GM21723 (cell line): ENCODE measurements at regions not wholly inside any gene's neighbourhood (a gene's known extent, or its start where the extent isn't known, plus 50 kb on each side); places are given as distances from the start of the nearest gene placed in this dataset.

ENCODE experiments used
- ATAC-seq: cut with Tn5 transposase; IDR thresholded peaks from one replicate; pipeline ENCODE4 v1.9.1; 2021; ENCODE audit warnings: mild to moderate bottlenecking, moderate library complexity; ENCODE audit not compliant: unreplicated experiment

DNA sequence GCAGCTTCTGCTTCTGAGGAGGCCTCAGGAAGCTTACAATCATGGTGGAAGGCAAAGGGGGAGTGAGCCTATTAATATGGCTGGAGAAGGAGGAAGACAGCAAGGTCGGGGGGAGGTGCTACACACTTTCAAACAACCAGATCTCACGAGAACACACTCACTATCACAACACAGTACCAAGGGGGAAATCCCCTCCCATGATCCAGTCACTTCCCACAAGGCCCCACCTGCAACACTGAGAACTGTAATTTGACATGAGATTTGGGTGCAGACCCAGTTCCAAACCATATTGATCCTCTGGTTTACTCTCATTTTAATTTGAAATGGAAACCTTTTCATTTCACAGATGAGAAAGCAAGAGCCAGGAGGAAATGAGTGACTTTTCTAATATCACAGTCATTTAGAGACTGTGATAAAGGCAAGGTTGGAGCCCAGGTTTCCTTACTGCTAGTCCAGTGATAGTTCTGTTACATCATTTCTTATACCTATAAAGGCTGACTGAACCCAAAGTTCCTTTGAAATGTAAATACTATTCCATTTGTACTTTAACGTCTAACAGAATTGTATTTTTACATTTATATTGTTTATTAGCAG is 105.8 kb upstream of the GAP43 start:
- ATAC-seq: no peak

DNA sequence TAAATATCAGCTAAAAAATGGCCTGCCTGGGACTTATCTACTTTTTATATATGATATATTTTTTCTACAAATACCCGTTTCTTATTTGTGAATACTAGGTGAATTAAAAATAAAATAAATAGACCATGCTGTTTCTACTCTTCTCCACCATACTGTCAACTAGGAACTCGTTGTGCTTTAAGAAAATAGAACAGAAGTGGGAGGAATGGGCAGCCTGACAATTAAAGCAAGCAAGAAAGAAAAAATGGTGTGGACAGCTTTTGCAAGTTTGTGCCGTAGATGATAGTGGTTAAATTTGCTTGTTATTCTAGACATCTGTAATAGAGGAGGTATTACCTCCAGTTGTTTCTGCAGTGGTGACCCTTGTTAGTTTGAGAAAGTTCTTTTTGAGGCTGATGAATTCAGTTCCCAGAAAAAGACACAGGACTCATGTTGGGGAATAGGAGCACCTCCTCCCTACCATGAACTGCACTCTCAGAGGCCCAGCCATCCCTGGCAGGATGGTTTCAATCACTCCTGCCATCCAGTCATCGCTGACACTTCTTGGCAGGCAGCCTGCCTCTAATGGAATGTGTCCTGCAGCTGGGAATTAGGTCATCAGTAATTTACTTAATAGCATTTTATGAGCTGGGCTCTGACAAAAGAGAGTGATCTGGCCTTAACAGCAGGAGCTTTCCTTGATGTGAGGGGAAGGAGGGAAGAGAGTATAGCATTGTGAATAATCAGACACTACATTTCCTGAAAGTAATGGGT is 105.0 kb upstream of the GAP43 start:
- no peak for ATAC-seq

- ATAC-seq: no peak
These were observed 103.1 kb upstream of the GAP43 start for GRCh38 chr3:115520241-115520640.

- no peak for ATAC-seq
These were observed 102.6 kb upstream of the GAP43 start for GRCh38 chr3:115520651-115521245.

DNA sequence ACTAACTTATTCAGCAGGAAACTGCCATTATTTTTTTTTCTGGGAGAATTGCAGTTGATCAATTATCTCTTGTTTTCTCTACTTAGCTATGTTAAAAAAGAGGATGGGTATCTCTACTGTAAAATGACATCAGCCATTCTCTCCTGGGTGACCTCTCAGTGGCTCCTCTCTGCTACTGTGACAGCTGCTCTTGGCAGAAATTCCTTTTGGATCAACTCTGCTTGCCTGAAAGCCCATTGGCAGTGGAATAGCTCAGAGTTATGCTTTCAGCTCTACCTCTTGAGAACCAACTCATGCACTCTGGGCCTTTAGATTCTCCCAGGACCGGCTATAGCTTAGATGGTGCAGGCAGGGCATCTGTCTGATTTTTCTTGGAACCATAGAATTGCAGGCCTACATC is 99.9 kb upstream of the GAP43 start:
- no peak for ATAC-seq

DNA sequence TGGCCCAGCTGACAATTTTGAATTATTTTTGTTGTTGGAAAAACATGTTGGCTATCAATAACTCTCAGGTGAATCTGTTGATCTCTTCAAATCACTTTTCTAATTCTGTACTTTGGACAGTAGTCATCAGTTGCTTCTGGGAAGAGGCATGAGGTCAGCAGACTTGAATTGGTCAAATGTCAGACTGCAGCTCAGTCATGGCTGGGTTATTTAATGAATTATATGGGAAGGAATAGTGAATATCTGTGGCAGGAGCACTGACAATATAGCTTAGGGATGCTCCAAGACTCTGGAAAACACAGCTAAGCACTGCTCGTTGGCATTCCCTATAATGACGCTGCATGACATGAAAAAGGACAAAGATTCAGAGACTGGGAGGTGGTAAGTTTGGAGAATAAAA is 98.8 kb upstream of the GAP43 start:
- ATAC-seq: no peak

- no peak for ATAC-seq
These were observed 97.6 kb upstream of the GAP43 start for GRCh38 chr3:115525731-115526130.

DNA sequence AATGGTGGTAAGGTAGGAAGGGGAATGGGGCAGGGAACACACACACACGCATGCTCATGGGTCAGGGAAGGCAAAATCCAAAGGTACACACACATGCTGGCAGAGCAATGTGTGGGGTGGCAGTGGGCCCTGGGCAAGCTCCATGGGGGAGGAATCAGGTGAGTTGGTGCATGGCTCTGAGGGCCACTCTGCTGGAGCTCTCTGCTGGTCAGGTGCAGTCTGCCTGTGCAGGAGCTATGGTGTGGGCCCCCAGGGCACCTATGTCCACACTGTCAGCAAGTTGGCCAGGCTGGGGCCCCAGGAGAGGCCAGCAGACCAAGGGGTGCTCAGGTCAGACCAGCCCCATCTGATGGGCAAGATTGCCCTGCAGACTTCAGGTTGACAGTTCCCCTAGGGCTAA is 90.1 kb upstream of the GAP43 start:
- ATAC-seq: no peak

DNA sequence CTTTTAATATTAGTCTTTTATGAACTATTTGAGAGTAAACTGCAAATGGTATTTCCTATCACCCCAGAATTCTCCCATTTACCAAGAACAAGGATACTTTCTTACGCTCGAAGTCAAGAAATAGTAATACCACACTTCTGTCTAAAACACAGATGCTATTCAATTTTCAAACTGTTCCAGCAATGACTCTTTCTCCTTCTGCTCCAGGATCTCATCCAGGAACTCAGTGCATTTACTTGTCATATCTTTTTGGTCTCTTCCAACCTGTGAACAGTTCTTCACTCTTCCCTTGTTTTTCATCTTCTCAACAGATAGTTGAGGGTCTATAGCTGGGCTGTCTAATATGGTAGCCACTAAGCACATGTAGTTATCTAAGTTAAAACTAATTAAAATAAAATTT is 87.1 kb upstream of the GAP43 start:
- no peak for ATAC-seq

GRCh38 chr3:115537669-115538068 is 85.6 kb upstream of the GAP43 start:
- no peak for ATAC-seq

DNA sequence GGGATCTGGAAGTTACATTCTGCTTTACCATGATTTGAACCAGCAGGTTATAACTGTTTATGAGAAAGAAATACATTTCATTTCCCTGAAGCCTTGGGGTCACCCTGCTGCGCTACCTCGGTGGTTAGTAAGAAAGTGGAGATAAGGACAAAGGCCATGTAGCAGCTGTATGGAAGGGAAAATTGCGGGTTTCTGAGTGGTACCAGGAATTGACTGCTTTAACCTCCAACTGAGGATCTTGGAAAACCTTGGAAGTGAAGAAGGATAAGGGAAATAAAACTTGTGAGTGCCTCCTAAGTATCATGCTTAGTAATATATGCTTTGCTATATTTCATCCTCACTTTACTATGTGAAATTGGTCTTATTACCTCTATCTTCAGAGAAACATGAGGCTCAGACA is 76.1 kb upstream of the GAP43 start:
- ATAC-seq: no peak

DNA sequence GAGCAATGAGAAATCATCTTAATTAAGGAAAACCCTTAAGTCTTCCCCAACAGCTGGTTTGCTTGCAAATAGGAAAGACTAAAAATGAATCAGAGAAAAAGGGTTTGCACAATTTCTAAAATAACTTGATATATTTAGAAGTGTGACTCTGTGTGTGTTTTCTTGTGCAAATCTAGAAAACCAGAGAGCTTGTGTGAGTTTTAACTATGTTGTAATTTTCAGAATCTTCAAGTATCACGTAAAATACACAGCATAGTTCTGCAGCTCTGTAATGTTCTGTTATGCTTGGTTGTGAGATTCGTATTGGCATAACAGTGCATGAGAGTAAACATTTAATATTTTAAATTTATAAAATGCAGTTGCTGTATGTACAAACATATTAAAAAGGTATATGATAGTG is 74.7 kb upstream of the GAP43 start:
- no peak for ATAC-seq

- no peak for ATAC-seq
These were observed 74.2 kb upstream of the GAP43 start for GRCh38 chr3:115549071-115549470.

DNA sequence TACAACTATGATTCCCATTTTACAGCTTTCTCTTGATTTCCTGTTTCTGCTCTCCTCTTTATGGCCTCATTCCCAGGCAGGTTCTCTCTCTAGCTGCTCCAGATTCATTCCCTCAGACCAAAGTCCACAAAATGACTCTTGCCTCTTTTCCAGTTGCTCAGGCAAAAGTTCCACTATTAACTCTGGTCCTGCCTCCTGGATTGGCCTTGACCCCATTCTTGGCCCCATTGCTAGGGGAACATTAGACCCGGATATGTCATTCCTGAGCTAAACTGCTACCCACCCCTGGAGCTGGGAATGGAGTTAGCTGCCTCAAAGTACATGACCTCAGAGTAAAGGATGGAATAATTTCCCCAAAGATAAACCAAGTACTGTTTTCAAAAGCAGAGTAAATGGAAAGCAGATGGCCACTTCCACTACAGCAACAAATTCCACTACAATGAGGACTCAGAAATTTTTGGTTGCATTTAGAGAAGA is 73.0 kb upstream of the GAP43 start:
- ATAC-seq: no peak

DNA sequence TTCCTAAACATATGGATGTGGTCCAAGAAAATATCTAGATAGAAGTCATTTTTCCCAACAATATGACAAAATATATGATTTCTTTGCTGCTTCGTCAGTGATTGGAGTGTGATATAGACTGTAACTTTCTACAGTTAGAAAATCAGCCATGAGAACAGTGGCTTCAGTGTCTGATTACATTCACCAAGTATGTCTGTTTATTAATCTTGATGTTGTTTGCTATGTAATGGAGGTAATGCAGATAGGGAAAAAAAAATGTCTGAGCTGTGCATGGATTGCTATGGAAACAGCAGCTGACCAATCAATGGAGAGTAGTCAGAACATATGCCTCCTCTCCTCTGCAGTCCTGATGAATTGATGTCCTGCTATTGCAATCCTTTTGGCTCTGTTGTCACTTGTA is 72.3 kb upstream of the GAP43 start:
- ATAC-seq: no peak

- ATAC-seq: no peak
These were observed 71.3 kb upstream of the GAP43 start for GRCh38 chr3:115552007-115552406.

DNA sequence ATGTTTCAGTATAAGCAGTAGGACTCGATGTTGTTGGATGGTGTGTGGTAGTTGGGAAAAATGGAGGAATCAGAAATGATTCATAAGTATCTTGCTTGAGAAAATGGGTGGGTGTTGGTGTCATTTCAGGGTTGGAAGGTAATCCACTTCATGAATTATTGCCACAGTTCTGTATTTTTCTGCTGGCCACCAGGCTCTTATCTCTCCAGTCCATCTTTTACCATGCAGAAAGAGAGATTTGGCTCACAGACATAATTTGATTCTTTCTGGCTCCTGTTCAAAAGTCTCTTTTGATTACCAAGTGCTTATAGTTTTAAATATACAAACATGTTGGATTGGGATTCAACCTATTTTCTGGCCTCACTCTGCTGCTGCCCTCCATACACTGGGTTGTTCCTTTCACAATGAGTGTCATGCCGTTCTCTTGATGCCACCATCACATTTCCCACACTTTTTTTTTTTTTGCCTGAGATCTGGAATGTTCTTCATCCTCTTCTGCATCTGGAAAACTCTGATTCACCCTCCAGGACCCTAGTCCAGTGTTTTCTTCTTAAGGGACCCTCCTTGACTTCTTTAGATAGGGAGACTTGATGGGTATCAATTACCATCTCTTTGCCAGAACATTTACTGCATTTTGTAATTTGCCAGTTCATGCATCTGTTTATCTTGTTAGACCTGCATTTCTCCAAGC is 69.4 kb upstream of the GAP43 start:
- ATAC-seq: no peak

DNA sequence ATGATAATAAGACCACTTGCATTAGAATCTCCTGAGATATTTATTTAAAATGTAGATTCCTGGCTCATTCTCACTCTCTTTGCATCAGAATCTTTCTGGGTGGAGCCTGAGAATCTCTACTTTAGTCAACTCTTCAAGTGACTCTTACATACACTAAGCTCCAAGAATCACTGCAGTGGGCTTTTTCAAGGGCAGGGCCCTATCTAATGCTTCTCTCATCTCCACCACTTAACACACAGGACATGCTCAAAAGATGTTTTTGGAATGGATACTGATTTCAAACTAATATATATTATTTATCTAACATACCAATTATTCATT is 68.9 kb upstream of the GAP43 start:
- no peak for ATAC-seq

- no peak for ATAC-seq
These were observed 60.6 kb upstream of the GAP43 start for GRCh38 chr3:115562636-115563267.

DNA sequence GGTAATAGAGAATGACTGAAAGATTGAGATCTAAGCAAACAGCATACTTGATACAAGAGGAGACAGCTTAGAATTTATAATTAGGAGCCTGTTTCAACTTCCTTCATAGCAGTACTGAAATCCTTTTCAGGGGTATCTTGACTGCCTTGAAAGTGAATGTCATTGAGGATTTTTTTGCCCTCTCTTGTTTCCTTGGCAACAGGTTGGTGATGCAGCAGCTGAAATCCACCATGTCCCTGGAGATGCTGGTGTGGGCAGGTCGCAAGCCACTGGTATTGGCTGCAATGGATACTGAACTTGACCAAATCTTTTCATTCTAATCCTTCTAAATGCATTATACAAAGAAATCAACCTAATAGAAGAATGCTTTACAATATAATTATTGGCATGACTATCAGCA is 59.3 kb upstream of the GAP43 start:
- no peak for ATAC-seq

GRCh38 chr3:115571413-115571812 is 51.9 kb upstream of the GAP43 start:
- ATAC-seq: no peak
